ENCODE measurements at regions not wholly inside any gene's neighbourhood (a gene's known extent, or its start where the extent isn't known, plus 50 kb on each side); places are given as distances from the start of the nearest gene placed in this dataset.

GRCh38 chr6:8707369-8707768 lies 272.0 kb upstream of the SLC35B3 start:
- ChIA-PET CTCF (interaction anchor here (0.6 kb wide), 1 partner anchor 1771 kb away, joined by 3 read pairs; no protein-coding TSS in a partner anchor), POLR2A (ENCODE audit: unreplicated experiment) (no interaction called here)
- BruUV-seq (replicated peaks) = no TSS peak

GRCh38 chr6:8705435-8706020 lies 270.2 kb upstream of the SLC35B3 start:
- Histone ChIP-seq H3K4me2 (ENCODE audit: low read length) (no peak overlapping the region), H3K9ac (ENCODE audit: low read length) (no peak overlapping the region), H3K9me2 (replicated peaks; ENCODE audit: low read length) (no peaks in the 10 kb centered on the region), H3K4me1 (ENCODE audit: insufficient read depth, low read length) (no peaks in the 10 kb centered on the region), H3K4me3 (ENCODE audit: low read length) (no peak overlapping the region), H4K20me1 (ENCODE audit: low read length) (no peaks in the 10 kb centered on the region), H3K79me2 (ENCODE audit: low read length) (no peaks in the 10 kb centered on the region), H2AFZ (ENCODE audit: low read length) (no peak overlapping the region), H3K9me3 (ENCODE audit: low read length) (no peaks in the 10 kb centered on the region), H3K36me3 (ENCODE audit: low read depth, low read length) (no peaks in the 10 kb centered on the region), H3K27ac (ENCODE audit: low read length) (no peak overlapping the region), H3F3A (ENCODE audit: low read length, unreplicated experiment) (no peaks in the 10 kb centered on the region), H3K27me3 (ENCODE audit: low read length) (peaks cover 25% of the 10 kb centered on the region)
- intact Hi-C loops (cut with micrococcal nuclease) = no loop called here
- DNase-seq (no peak), ATAC-seq (no peak)
- ChIA-PET CTCF (no interaction called here), POLR2A (ENCODE audit: unreplicated experiment) (no interaction called here)
- no TSS peak for BruUV-seq (replicated peaks)
- no peak for TF ChIP-seq EZH2 (IDR thresholded peaks at IDR 0.05; ENCODE audit: low read length, unreplicated experiment)
- TF ChIP-seq CTCF (conservative IDR thresholded peaks at IDR 0.05; ENCODE audit: low read depth, low read length) = no peak
- no peak for TF ChIP-seq EZH2phosphoT487 (IDR thresholded peaks at IDR 0.05; ENCODE audit: borderline replicate concordance, low read length)

More at GRCh38 chr6:8707369-8707768, 272.0 kb upstream of the SLC35B3 start:
- Histone ChIP-seq H3K27me3 (ENCODE audit: low read length) (peaks cover 27% of the 10 kb centered on the region; the same call in 1 of the 2 replicates), H3K27ac (ENCODE audit: low read length) (no peak overlapping the region), H3K9me3 (ENCODE audit: low read length) (no peaks in the 10 kb centered on the region), H2AFZ (ENCODE audit: low read length) (no peak overlapping the region), H4K20me1 (ENCODE audit: low read length) (no peaks in the 10 kb centered on the region), H3K9ac (ENCODE audit: low read length) (no peak overlapping the region), H3K4me3 (ENCODE audit: low read length) (no peak overlapping the region), H3K36me3 (ENCODE audit: low read depth, low read length) (no peaks in the 10 kb centered on the region), H3F3A (ENCODE audit: low read length, unreplicated experiment) (no peaks in the 10 kb centered on the region), H3K9me2 (replicated peaks; ENCODE audit: low read length) (no peaks in the 10 kb centered on the region), H3K4me1 (ENCODE audit: insufficient read depth, low read length) (no peaks in the 10 kb centered on the region), H3K79me2 (ENCODE audit: low read length) (no peaks in the 10 kb centered on the region), H3K4me2 (ENCODE audit: low read length) (no peak overlapping the region)
- TF ChIP-seq EZH2 (IDR thresholded peaks at IDR 0.05; ENCODE audit: low read length, unreplicated experiment) (no peak), CTCF (conservative IDR thresholded peaks at IDR 0.05; ENCODE audit: low read depth, low read length) (no peak), EZH2phosphoT487 (IDR thresholded peaks at IDR 0.05; ENCODE audit: borderline replicate concordance, low read length) (no peak)
- DNase-seq = no peak
- intact Hi-C loops (cut with micrococcal nuclease) = no loop called here
- no peak for ATAC-seq

GRCh38 chr6:8703059-8703458 lies 267.7 kb upstream of the SLC35B3 start:
- H3K36me3 ChIP-seq (ENCODE audit: low read depth, low read length) = no peaks in the 10 kb centered on the region
- H3K9ac ChIP-seq (ENCODE audit: low read length) = no peak overlapping the region
- no peak overlapping the region for H2AFZ ChIP-seq (ENCODE audit: low read length)
- H3K4me2 ChIP-seq (ENCODE audit: low read length) = no peak overlapping the region
- ChIA-PET POLR2A (ENCODE audit: unreplicated experiment) (no interaction called here), CTCF (no interaction called here)
- intact Hi-C loops (cut with micrococcal nuclease) = no loop called here
- H3K9me2 ChIP-seq (replicated peaks; ENCODE audit: low read length) = no peaks in the 10 kb centered on the region
- TF ChIP-seq CTCF (conservative IDR thresholded peaks at IDR 0.05; ENCODE audit: low read depth, low read length) (no peak), EZH2 (IDR thresholded peaks at IDR 0.05; ENCODE audit: low read length, unreplicated experiment) (no peak), EZH2phosphoT487 (IDR thresholded peaks at IDR 0.05; ENCODE audit: borderline replicate concordance, low read length) (no peak)
- BruUV-seq (replicated peaks) = no TSS peak
- H3K4me3 ChIP-seq (ENCODE audit: low read length) = no peak overlapping the region
- H3K79me2 ChIP-seq (ENCODE audit: low read length) = no peaks in the 10 kb centered on the region
- ATAC-seq (no peak), DNase-seq (no peak)
- peaks cover 26% of the 10 kb centered on the region for H3K27me3 ChIP-seq (ENCODE audit: low read length)
- H4K20me1 ChIP-seq (ENCODE audit: low read length) = no peaks in the 10 kb centered on the region
- H3K27ac ChIP-seq (ENCODE audit: low read length) = no peak overlapping the region
- no peaks in the 10 kb centered on the region for H3K4me1 ChIP-seq (ENCODE audit: insufficient read depth, low read length)
- no peaks in the 10 kb centered on the region for H3K9me3 ChIP-seq (ENCODE audit: low read length)
- H3F3A ChIP-seq (ENCODE audit: low read length, unreplicated experiment) = no peaks in the 10 kb centered on the region

All from PC-3 (cell line).